ENCODE measurements at regions not wholly inside any gene's neighbourhood (a gene's known extent, or its start where the extent isn't known, plus 50 kb on each side); places are given as distances from the start of the nearest gene placed in this dataset.
"Not testable (repeated sequence)": the region's sequence is repeated elsewhere in the genome, so short reads cannot be mapped to it uniquely, and the experiment has no call there.

DNA sequence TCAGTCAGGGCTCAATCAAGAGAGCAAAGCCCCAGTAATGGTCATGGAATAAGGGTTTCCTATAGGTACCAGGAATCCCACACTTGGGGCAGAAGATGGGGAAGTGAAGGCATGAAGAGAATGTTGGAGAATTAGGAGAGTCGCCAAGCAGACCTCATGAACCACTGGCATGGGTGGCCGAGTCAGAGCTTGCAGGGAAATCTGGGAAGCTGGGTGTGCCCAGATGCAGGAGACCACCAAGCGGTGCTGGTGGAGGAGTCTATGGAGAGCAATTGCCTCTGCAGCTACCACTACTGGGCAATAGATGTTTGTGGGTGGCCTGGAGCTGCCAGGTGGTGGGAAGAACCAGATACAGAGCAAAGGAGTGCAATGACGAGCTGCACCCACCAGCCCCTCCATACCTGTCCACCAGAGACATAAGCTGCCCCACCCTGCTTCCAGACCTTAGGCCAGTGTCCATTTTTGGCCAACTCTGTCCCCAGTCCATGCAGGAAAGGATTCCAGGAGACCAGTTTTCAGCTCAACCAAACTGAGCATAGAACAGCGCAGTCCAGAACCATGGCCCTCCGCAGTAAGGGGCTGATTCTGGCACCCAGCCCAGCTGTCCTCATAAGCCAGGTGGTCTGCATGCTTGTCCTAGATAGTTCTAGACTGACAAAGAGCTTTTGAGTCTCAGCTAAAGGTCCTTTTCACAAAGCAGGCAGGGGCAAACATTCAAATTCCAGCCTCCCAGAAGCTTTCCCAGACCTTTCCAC lies 323.9 kb downstream of the GADD45G start:
- DNase-seq (ENCODE audit: low read depth in 2 of 2, low spot score in 1 of 2): no peak

GRCh38 chr9:89929315-89929672 lies 324.5 kb downstream of the GADD45G start:
- no peak for DNase-seq (ENCODE audit: low read depth in 2 of 2, low spot score in 1 of 2)

DNA sequence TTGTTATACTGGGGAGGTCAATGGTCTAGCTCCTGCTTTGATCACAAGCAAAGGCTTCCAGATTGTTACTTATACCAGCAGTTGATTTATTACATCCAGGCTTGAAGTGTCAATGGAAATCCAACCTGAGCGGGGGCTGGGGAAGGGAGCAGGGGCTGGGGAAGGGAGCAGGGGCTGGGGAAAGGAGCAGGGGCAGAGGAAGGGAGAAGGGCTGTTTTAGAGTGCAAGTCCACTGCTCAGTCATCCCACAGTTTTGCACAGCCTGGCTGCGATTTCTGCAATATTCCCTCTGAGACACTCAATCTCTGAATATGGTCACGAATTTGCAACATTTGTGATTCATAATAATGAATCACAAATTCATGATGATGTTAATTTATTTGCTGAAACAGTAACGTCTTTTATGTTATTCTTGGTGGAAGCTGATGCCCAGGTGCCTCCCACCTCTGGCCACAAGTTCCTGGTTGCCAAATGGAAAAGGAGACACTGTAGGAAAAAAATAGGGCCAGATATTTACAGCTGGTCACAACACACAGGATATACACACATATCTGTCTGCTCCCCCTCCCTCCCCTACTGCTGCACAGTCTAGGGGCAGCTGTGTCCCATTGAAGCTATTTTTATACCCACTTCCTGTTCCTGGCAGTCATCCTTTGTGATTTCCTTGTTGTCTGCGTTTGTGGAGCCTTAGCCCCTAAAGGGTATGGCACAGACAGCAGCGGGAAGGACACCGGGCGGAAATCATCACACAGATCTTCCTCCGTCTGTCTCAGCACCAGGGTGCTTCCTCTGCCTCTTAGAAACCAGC lies 325.1 kb downstream of the GADD45G start:
- DNase-seq (ENCODE audit: low read depth in 2 of 2, low spot score in 1 of 2): no peak

DNA sequence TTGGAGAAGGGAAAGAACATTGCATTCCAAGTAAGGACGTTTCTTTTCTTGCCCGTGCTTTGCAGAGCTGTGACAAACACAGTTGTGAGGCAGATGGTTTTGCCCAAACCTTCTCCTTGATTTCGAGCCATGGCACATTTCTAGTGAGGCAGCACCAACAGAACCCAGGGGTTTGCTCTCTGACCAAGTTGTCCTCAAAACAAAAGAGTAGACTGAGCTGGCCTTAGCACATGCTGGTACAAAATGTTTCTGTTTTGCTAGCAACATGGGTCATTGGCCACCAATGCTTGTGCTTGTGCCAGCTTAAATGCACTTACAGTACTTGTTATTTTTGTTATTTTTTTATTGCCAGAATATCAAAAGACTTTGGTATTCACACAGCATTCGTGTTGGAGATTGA lies 328.8 kb downstream of the GADD45G start:
- DNase-seq (ENCODE audit: low read depth in 2 of 2, low spot score in 1 of 2): no peak

DNA sequence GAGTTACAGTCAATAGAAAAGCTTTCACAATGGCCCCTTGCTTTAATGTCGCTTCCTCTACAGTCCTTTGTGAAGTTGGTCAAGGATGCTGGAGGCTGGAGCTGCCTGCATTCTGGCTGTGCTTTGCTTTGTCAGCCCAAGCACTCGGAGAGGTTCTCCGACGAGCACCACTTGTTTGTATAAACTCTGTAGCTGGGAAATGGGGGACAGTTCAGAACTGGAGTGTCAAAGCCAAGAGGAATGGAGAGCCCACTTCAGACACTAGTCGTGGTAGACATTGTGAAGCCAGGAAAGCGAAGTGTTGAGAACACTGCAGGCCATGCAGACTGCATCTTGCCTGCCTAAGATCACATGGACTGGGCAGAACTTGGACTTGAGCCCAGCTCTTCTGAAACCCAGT lies 330.3 kb downstream of the GADD45G start:
- DNase-seq (ENCODE audit: low read depth in 2 of 2, low spot score in 1 of 2): no peak

GRCh38 chr9:89935801-89936200 lies 331.0 kb downstream of the GADD45G start:
- DNase-seq (ENCODE audit: low read depth in 2 of 2, low spot score in 1 of 2): no peak

- DNase-seq (ENCODE audit: low read depth in 2 of 2, low spot score in 1 of 2): no peak
Measured at GRCh38 chr9:89937051-89937450, 332.2 kb downstream of the GADD45G start.

DNA sequence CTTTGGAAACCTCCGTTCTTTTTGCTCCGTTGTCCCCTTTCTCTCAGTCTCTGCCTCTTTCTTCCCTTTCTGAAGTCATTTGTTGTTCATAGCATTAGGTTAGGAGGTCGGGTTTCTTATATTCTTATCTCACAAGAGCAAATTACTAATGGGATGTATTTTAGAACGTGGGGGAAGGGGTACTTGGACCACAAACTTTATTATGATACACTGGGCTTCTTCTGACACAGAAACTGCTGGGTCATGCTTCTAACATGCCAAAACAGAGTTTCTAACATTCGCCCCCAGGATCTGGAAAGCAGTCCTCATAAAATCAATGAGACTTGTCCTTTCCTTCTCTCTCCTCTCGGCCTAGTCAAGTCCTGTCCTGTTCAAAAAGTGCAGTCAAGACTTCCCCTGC lies 334.4 kb downstream of the GADD45G start:
- DNase-seq (ENCODE audit: low read depth in 2 of 2, low spot score in 1 of 2): no peak

- DNase-seq (ENCODE audit: low read depth in 2 of 2, low spot score in 1 of 2): no peak
Measured at GRCh38 chr9:89939626-89940292, 334.9 kb downstream of the GADD45G start.

DNA sequence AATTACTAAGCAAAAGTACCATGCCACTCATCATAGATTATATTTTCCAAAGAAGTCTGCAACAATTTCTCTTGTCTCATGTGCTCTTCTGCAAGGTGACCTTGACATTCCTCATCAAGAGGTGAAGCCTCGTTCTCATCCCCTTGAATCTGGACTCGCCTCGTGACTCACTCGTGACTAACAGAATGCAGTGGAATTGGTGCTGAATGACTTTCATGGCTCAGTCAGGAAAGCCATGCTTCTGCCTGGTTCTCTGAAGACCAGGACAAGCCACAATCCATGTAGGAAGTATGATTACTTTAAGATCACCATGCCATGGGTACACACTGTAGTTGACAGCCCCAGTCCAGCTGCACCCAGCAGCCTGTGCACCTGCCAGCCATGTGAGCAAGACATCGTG lies 335.8 kb downstream of the GADD45G start:
- DNase-seq (ENCODE audit: low read depth in 2 of 2, low spot score in 1 of 2): no peak

- no peak for DNase-seq (ENCODE audit: low read depth in 2 of 2, low spot score in 1 of 2)
Measured at GRCh38 chr9:89941875-89942274, 337.1 kb downstream of the GADD45G start.

GRCh38 chr9:89942643-89943042 lies 337.8 kb downstream of the GADD45G start:
- DNase-seq (ENCODE audit: low read depth in 2 of 2, low spot score in 1 of 2): no peak

GRCh38 chr9:89943309-89943708 lies 338.5 kb downstream of the GADD45G start:
- no peak for DNase-seq (ENCODE audit: low read depth in 2 of 2, low spot score in 1 of 2)

- no peak for DNase-seq (ENCODE audit: low read depth in 2 of 2, low spot score in 1 of 2)
Measured at GRCh38 chr9:89943728-89944127, 338.9 kb downstream of the GADD45G start.

DNA sequence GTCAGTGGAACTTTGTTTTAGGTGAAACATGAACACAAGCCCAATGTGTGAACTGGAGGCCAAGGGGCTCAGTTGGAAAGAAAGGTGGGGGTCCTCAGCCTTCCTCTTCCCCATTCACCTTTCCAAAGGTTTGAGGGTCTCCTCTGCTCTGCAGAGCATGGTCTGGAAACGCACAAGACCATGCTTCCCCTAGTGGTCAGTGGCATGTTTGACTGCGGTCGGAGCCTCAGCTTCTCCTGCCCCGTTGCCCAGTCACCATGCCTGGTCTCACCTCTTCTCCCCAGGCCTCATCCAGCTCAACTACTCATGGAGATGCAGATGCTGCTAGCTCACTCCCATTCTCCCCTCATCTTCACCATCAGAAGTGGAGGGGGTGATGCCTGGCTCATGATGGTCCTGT lies 340.3 kb downstream of the GADD45G start:
- no peak for DNase-seq (ENCODE audit: low read depth in 2 of 2, low spot score in 1 of 2)

- no peak for DNase-seq (ENCODE audit: low read depth in 2 of 2, low spot score in 1 of 2)
Measured at GRCh38 chr9:89946741-89947140, 341.9 kb downstream of the GADD45G start.

DNA sequence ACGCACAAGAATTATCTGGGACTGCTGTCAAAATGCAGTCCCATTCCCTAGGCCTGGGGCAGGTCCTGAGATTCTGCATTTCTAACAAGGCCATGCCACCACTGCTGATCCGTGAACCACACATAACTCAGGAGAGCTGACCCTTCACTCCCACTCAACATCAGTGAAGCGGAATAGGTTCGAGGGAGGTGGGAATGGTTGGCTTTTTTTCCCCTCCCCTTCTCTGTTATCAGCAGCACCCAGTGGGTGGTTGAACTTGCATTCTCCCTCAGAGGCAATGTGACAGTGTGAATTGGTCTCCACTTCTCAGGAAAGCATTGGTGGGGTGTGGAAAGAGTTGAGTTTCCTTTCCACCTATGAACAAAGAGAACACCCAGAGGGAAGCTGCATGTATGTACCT lies 344.3 kb downstream of the GADD45G start:
- DNase-seq (ENCODE audit: low read depth in 2 of 2, low spot score in 1 of 2): no peak

DNA sequence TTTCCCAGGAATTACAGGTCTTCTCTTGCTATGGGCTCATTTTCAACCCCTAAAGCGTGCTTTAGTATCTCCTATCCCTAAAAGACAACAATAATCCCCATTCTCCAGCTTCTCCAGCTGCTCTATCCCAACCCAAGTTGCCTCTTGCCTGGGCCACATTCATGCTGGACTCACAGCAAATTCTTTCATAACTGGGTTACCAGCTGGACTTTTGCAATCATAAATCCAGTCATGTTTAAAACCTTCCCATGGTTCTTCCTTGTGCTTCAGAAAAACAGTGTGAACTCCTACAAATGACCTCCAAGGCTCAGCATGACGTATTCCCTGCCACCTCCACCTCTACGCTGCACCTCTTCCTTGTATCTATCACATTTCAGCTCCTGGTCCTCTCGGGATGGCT lies 346.9 kb downstream of the GADD45G start:
- DNase-seq (ENCODE audit: low read depth in 2 of 2, low spot score in 1 of 2): no peak

DNA sequence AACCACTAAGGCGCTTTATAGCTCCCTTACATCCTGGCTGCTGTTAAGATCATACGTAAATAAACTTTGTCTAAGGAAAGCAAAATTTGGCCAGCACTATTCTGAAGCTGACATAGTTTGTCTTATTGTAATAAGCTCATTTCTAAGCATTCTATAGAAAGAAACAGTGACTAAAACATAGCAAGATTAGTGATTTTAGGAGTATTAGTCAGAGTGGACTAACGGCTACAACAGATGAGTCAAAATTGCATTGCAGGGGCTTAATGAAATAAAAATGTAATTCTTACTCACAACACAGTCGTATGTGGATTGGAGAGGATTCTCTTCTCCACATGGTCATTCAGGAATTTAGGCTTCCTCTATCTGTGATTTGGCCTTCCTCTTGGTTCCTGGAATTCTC lies 347.6 kb downstream of the GADD45G start:
- DNase-seq (ENCODE audit: low read depth in 2 of 2, low spot score in 1 of 2): no peak

- not testable (repeated sequence) for DNase-seq (ENCODE audit: low read depth in 2 of 2, low spot score in 1 of 2)
Measured at GRCh38 chr9:89953263-89953662, 348.5 kb downstream of the GADD45G start.

GRCh38 chr9:89953824-89954615 lies 349.2 kb downstream of the GADD45G start:
- no peak for DNase-seq (ENCODE audit: low read depth in 2 of 2, low spot score in 1 of 2)

Measured in stimulated activated CD8-positive, alpha-beta memory T cell treated with anti-CD3 and anti-CD28 coated beads, Interleukin-4, amount 100 ng/mL, for 1 hour (primary cell).